ENCODE measurements at regions not wholly inside any gene's neighbourhood (a gene's known extent, or its start where the extent isn't known, plus 50 kb on each side); places are given as distances from the start of the nearest gene placed in this dataset.

GRCh38 chr6:87791029-87791428 lies 89.0 kb upstream of the AKIRIN2 start:
- Mint-ChIP-seq H3K36me3 (ENCODE audit: insufficient read depth, unreplicated experiment) (no peaks in the 10 kb centered on the region), H3K27me3 (ENCODE audit: unreplicated experiment) (no peaks in the 10 kb centered on the region), H3K9me3 (ENCODE audit: low read depth, unreplicated experiment) (no peaks in the 10 kb centered on the region), H3K4me3 (ENCODE audit: low read depth, unreplicated experiment) (no peak overlapping the region), H3K27ac (ENCODE audit: unreplicated experiment) (no peak overlapping the region), H3K4me1 (ENCODE audit: low read depth, unreplicated experiment) (peaks cover 15% of the 10 kb centered on the region)
- TF ChIP-seq CTCF (IDR thresholded peaks at IDR 0.05; ENCODE audit: unreplicated experiment) = no peak
- intact Hi-C loops (cut with micrococcal nuclease; ENCODE audit: unreplicated experiment) = loop anchor here (10.0 kb wide), 1 partner anchor 96 kb away; no protein-coding TSS in a partner anchor
- no TSS peak for BruUV-seq (replicated peaks)
- DNase-seq = no peak
- CTCF ChIA-PET = no interaction called here

GRCh38 chr6:87789900-87790290 lies 87.9 kb upstream of the AKIRIN2 start:
- no peak overlapping the region for H3K27ac Mint-ChIP-seq (ENCODE audit: unreplicated experiment)

GRCh38 chr6:87789198-87789899 lies 87.3 kb upstream of the AKIRIN2 start:
- H3K9me3 Mint-ChIP-seq (ENCODE audit: low read depth, unreplicated experiment) = no peaks in the 10 kb centered on the region
- intact Hi-C loops (cut with micrococcal nuclease; ENCODE audit: unreplicated experiment) = no loop called here
- peak; percentile 24 for DNase-seq
- peaks cover 19% of the 10 kb centered on the region for H3K4me1 Mint-ChIP-seq (ENCODE audit: low read depth, unreplicated experiment)
- H3K36me3 Mint-ChIP-seq (ENCODE audit: insufficient read depth, unreplicated experiment) = no peaks in the 10 kb centered on the region
- no peak for TF ChIP-seq CTCF (IDR thresholded peaks at IDR 0.05; ENCODE audit: unreplicated experiment)
- BruUV-seq (replicated peaks) = no TSS peak
- CTCF ChIA-PET = no interaction called here
- peak overlapping the region; percentile 43 for H3K27ac Mint-ChIP-seq (ENCODE audit: unreplicated experiment)
- no peaks in the 10 kb centered on the region for H3K27me3 Mint-ChIP-seq (ENCODE audit: unreplicated experiment)
- no peak overlapping the region for H3K4me3 Mint-ChIP-seq (ENCODE audit: low read depth, unreplicated experiment)

More at GRCh38 chr6:87789900-87790290, 87.9 kb upstream of the AKIRIN2 start:
- DNase-seq = no peak
- H3K4me3 Mint-ChIP-seq (ENCODE audit: low read depth, unreplicated experiment) = no peak overlapping the region
- H3K27me3 Mint-ChIP-seq (ENCODE audit: unreplicated experiment) = no peaks in the 10 kb centered on the region
- intact Hi-C loops (cut with micrococcal nuclease; ENCODE audit: unreplicated experiment) = loop anchor here (10.0 kb wide), 1 partner anchor 95 kb away; no protein-coding TSS in a partner anchor
- H3K9me3 Mint-ChIP-seq (ENCODE audit: low read depth, unreplicated experiment) = no peaks in the 10 kb centered on the region
- no peaks in the 10 kb centered on the region for H3K36me3 Mint-ChIP-seq (ENCODE audit: insufficient read depth, unreplicated experiment)
- no peak for TF ChIP-seq CTCF (IDR thresholded peaks at IDR 0.05; ENCODE audit: unreplicated experiment)
- H3K4me1 Mint-ChIP-seq (ENCODE audit: low read depth, unreplicated experiment) = peaks cover 15% of the 10 kb centered on the region
- CTCF ChIA-PET = no interaction called here
- no TSS peak for BruUV-seq (replicated peaks)

- intact Hi-C loops (cut with micrococcal nuclease; ENCODE audit: unreplicated experiment) = no loop called here
- no peaks in the 10 kb centered on the region for H3K27me3 Mint-ChIP-seq (ENCODE audit: unreplicated experiment)
- peaks cover 22% of the 10 kb centered on the region for H3K4me1 Mint-ChIP-seq (ENCODE audit: low read depth, unreplicated experiment)
- H3K9me3 Mint-ChIP-seq (ENCODE audit: low read depth, unreplicated experiment) = no peaks in the 10 kb centered on the region
- H3K27ac Mint-ChIP-seq (ENCODE audit: unreplicated experiment) = no peak overlapping the region
- no peak for DNase-seq
- no peak for TF ChIP-seq CTCF (IDR thresholded peaks at IDR 0.05; ENCODE audit: unreplicated experiment)
- no peaks in the 10 kb centered on the region for H3K36me3 Mint-ChIP-seq (ENCODE audit: insufficient read depth, unreplicated experiment)
- CTCF ChIA-PET = no interaction called here
- BruUV-seq (replicated peaks) = no TSS peak
- no peak overlapping the region for H3K4me3 Mint-ChIP-seq (ENCODE audit: low read depth, unreplicated experiment)
These were observed 86.1 kb upstream of the AKIRIN2 start for GRCh38 chr6:87788141-87788540.
